22Rv1 (cell line): ENCODE measurements at regions not wholly inside any gene's neighbourhood (a gene's known extent, or its start where the extent isn't known, plus 50 kb on each side); places are given as distances from the start of the nearest gene placed in this dataset.
"Not testable (repeated sequence)": the region's sequence is repeated elsewhere in the genome, so short reads cannot be mapped to it uniquely, and the experiment has no call there.

Source experiments
- H3K27ac ChIP-seq: fragments of 450-650 bp; 2 replicates; pipeline ENCODE4 v1.5.1; 2017
- CTCF ChIP-seq: fragments of 450-650 bp; IDR thresholded peaks from 2 replicates; pipeline ENCODE4 v1.5.1; 2017; ENCODE audit warnings: mild to moderate bottlenecking
- ZFX ChIP-seq: fragments of 450-650 bp; IDR thresholded peaks from 2 replicates; pipeline ENCODE4 v1.6.1; 2017; ENCODE audit warnings: antibody characterized with exemption, borderline replicate concordance

GRCh38 chr2:129011466-129012061, 692.9 kb upstream of the HS6ST1 start:
- H3K27ac ChIP-seq, result no peak overlapping the region
- TF ChIP-seq CTCF, result no peak
- no peak for TF ChIP-seq ZFX

- no peak overlapping the region for H3K27ac ChIP-seq
- no peak for TF ChIP-seq ZFX
- no peak for TF ChIP-seq CTCF
Measured at GRCh38 chr2:129014432-129014831, 695.8 kb upstream of the HS6ST1 start.

- TF ChIP-seq ZFX (no peak), CTCF (no peak)
- H3K27ac ChIP-seq, result no peak overlapping the region
Measured at GRCh38 chr2:129015397-129016285, 697.0 kb upstream of the HS6ST1 start.

- TF ChIP-seq ZFX (no peak), CTCF (no peak)
Measured at GRCh38 chr2:129016972-129017371, 698.3 kb upstream of the HS6ST1 start.

GRCh38 chr2:129024796-129025195, 706.1 kb upstream of the HS6ST1 start:
- no peak overlapping the region for H3K27ac ChIP-seq
- TF ChIP-seq CTCF (no peak), ZFX (no peak)

More at GRCh38 chr2:129016972-129017371, 698.3 kb upstream of the HS6ST1 start:
- no peak overlapping the region for H3K27ac ChIP-seq

- no peak for TF ChIP-seq ZFX
- TF ChIP-seq CTCF, result no peak
Measured at GRCh38 chr2:129035992-129036391, 717.3 kb upstream of the HS6ST1 start.

GRCh38 chr2:129043677-129044076, 725.0 kb upstream of the HS6ST1 start:
- H3K27ac ChIP-seq, result not testable (repeated sequence)

More at GRCh38 chr2:129035992-129036391, 717.3 kb upstream of the HS6ST1 start:
- no peak overlapping the region for H3K27ac ChIP-seq

GRCh38 chr2:129046475-129046874, 727.8 kb upstream of the HS6ST1 start:
- not testable (repeated sequence) for H3K27ac ChIP-seq
